ENCODE measurements at regions not wholly inside any gene's neighbourhood (a gene's known extent, or its start where the extent isn't known, plus 50 kb on each side); places are given as distances from the start of the nearest gene placed in this dataset.

GRCh38 chr1:188895611-188896010 is 1582.1 kb downstream of the BRINP3 start:
- TF ChIP-seq CTCF (conservative IDR thresholded peaks at IDR 0.05; ENCODE audit: low read length) (no peak), EZH2phosphoT487 (IDR thresholded peaks at IDR 0.05; ENCODE audit: borderline replicate concordance, low read depth, low read length) (no peak)

Measured in OCI-LY7 (cell line).